ENCODE measurements at regions not wholly inside any gene's neighbourhood (a gene's known extent, or its start where the extent isn't known, plus 50 kb on each side); places are given as distances from the start of the nearest gene placed in this dataset.

GRCh38 chr5:118439831-118440230 is 548.5 kb downstream of the DTWD2 start:
- TF ChIP-seq TAF1 (IDR thresholded peaks at IDR 0.05; ENCODE audit: low read depth) = no peak
- no peak for TF ChIP-seq POLR2AphosphoS5 (IDR thresholded peaks at IDR 0.05)
- TF ChIP-seq EZH2 (IDR thresholded peaks at IDR 0.05; ENCODE audit: borderline replicate concordance, insufficient read depth, low read length, poor library complexity, severe bottlenecking) = no peak
- no peak for TF ChIP-seq CTCF (IDR thresholded peaks at IDR 0.05; ENCODE audit: poor library complexity, severe bottlenecking)
